Vagina (tissue), 2 donors: ENCODE measurements at regions not wholly inside any gene's neighbourhood (a gene's known extent, or its start where the extent isn't known, plus 50 kb on each side); places are given as distances from the start of the nearest gene placed in this dataset.
A peak's percentile ranks its signal among the peaks of the same experiment; 100 is the strongest.

Experiments used
- DNase-seq, 2 donors: peaks; one replicate each; pipeline ENCODE4 v3.0.0-alpha.2; 2017; ENCODE audit errors: extremely low spot score in 2 of 2
- H3K27ac ChIP-seq: fragments of 200-600 bp; sonication (generic); one replicate; pipeline ENCODE4 v1.5.1; 2019
- H3K27me3 ChIP-seq: fragments of 200-600 bp; sonication (generic); one replicate; pipeline ENCODE4 v1.5.1; 2019
- H3K36me3 ChIP-seq, 2 donors: fragments of 200-600 bp; sonication (generic); one replicate each; pipeline ENCODE4 v1.5.1; 2017 to 2019
- H3K4me1 ChIP-seq: fragments of 200-600 bp; sonication (generic); one replicate; pipeline ENCODE4 v1.5.1; 2019
- H3K4me3 ChIP-seq, 2 donors: fragments of 200-600 bp; sonication (generic); 1 replicate in 1 of 2; 2 replicates in 1 of 2; pipeline ENCODE4 v1.5.1; 2016 to 2019
- H3K9me3 ChIP-seq: fragments of 200-600 bp; sonication (generic); one replicate; pipeline ENCODE4 v1.5.1; 2019
- POLR2A ChIP-seq, 2 donors: fragments of 450-650 bp; IDR thresholded peaks; one replicate each; pipeline ENCODE4 v1.6.1; 2017; ENCODE audit warnings: antibody characterized with exemption in 2 of 2, mild to moderate bottlenecking in 2 of 2, moderate library complexity in 2 of 2
- POLR2AphosphoS5 ChIP-seq, 2 donors: sonication (generic); formaldehyde crosslinking; IDR thresholded peaks; one replicate each; pipeline ENCODE4 v1.9.0; 2017; ENCODE audit warnings: antibody characterized with exemption in 2 of 2, mild to moderate bottlenecking in 2 of 2, low read depth in 1 of 2; ENCODE audit not compliant: insufficient read depth in 1 of 2
- intact Hi-C: fragments of 100-400 bp; cut with DNase I; formaldehyde crosslinking; loops from one replicate; pipeline ENCODE4 v1.15.1; 2023
- TF ChIP-seq, protein P1 (sequence below), 3 experiments: fragments of 450-650 bp in 2 of 3; fragments of 200-600 bp in 1 of 3; sonication (generic) in 1 of 3; IDR thresholded peaks; one replicate each; pipeline ENCODE4 v1.5.1; 2017 to 2019; ENCODE audit warnings: antibody characterized with exemption in 3 of 3, mild to moderate bottlenecking in 2 of 3, moderate library complexity in 2 of 3

DNA sequence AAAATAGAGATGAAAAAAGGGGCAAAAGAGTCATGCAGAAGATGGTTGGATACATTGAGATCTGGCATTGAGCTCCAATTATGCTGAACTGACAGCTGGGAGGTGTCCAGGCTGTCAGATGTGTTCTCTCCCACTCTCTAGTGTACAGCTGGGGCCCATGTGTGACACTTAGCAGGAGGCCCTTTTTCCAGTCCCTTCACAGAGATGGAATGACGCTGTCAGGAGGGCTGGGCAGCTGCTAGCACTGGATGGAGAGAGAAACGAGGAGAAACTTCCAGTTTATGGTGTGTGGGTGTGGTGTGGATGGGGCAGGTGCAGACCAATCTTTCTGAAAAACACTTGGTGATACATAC, 437.7 kb upstream of the HS6ST1 start:
- no peak overlapping the region for H3K27ac ChIP-seq
- no peak overlapping the region for H3K4me3 ChIP-seq
- DNase-seq, result no peak
- no peaks in the 10 kb centered on the region for H3K4me1 ChIP-seq
- no peaks in the 10 kb centered on the region for H3K27me3 ChIP-seq
- no peaks in the 10 kb centered on the region for H3K36me3 ChIP-seq
- intact Hi-C loops, result no loop called here
- TF ChIP-seq, protein P1, sequence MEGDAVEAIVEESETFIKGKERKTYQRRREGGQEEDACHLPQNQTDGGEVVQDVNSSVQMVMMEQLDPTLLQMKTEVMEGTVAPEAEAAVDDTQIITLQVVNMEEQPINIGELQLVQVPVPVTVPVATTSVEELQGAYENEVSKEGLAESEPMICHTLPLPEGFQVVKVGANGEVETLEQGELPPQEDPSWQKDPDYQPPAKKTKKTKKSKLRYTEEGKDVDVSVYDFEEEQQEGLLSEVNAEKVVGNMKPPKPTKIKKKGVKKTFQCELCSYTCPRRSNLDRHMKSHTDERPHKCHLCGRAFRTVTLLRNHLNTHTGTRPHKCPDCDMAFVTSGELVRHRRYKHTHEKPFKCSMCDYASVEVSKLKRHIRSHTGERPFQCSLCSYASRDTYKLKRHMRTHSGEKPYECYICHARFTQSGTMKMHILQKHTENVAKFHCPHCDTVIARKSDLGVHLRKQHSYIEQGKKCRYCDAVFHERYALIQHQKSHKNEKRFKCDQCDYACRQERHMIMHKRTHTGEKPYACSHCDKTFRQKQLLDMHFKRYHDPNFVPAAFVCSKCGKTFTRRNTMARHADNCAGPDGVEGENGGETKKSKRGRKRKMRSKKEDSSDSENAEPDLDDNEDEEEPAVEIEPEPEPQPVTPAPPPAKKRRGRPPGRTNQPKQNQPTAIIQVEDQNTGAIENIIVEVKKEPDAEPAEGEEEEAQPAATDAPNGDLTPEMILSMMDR (IDR thresholded peaks at IDR 0.05), result no peak
- no peak for TF ChIP-seq POLR2AphosphoS5 (IDR thresholded peaks at IDR 0.05; ENCODE audit: insufficient read depth in 1 of 2, low read depth in 1 of 2)
- no peak for TF ChIP-seq POLR2A (IDR thresholded peaks at IDR 0.05)
- no peaks in the 10 kb centered on the region for H3K9me3 ChIP-seq

DNA sequence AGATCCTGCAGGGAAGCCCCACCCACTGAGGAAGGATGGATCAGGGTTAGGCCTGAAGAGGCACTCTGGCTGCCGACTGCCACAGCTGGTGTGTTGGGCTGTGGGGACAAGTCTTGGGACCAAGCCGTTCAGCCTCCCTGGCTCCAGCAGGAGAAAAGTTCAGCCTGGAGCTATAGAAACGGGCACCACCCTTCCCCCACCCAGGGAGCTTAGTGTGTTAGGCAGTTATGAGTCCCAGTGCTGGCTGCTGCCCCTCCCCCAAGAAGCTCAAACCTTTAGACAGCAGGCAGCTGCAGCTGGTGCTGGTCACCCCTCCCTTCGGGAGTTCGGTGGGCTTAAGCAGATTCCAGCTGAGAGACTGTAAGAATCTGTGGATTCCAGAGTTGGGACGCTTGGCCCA, 447.1 kb upstream of the HS6ST1 start:
- Histone ChIP-seq H3K36me3 (no peaks in the 10 kb centered on the region), H3K27me3 (no peaks in the 10 kb centered on the region), H3K9me3 (no peaks in the 10 kb centered on the region), H3K4me3 (no peak overlapping the region), H3K4me1 (no peaks in the 10 kb centered on the region), H3K27ac (no peak overlapping the region)
- TF ChIP-seq POLR2AphosphoS5 (IDR thresholded peaks at IDR 0.05; ENCODE audit: insufficient read depth in 1 of 2, low read depth in 1 of 2) (no peak), POLR2A (IDR thresholded peaks at IDR 0.05) (no peak)
- TF ChIP-seq, protein P1 (IDR thresholded peaks at IDR 0.05), result no peak
- DNase-seq, result peak in 1 of 2 donors; percentile 55
- intact Hi-C loops, result no loop called here

DNA sequence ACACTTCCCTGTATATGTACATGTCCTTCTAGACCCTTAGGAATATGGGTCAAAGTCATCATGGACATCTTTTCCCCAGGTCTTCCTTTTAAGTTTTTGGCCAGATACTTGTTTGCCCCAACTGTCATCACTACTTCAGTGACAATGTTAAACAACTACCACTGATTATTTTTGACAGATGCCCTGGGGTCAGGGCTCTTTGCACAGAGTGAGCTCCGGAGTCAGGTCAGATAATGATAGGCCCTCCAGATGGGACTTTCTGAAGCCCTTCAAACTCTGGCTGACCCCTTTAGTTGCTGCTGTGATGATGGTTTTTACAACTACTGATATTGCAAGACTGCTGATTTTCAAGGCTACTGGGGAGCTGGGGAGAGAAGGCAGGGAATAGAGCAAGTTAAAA, 449.4 kb upstream of the HS6ST1 start:
- Histone ChIP-seq H3K27ac (no peak overlapping the region), H3K4me3 (no peak overlapping the region), H3K36me3 (no peaks in the 10 kb centered on the region), H3K27me3 (no peaks in the 10 kb centered on the region), H3K9me3 (no peaks in the 10 kb centered on the region), H3K4me1 (no peaks in the 10 kb centered on the region)
- intact Hi-C loops, result no loop called here
- TF ChIP-seq, protein P1 (IDR thresholded peaks at IDR 0.05), result no peak
- TF ChIP-seq POLR2A (IDR thresholded peaks at IDR 0.05) (no peak), POLR2AphosphoS5 (IDR thresholded peaks at IDR 0.05; ENCODE audit: insufficient read depth in 1 of 2, low read depth in 1 of 2) (no peak)
- DNase-seq, result peak in 1 of 2 donors; percentile 22

DNA sequence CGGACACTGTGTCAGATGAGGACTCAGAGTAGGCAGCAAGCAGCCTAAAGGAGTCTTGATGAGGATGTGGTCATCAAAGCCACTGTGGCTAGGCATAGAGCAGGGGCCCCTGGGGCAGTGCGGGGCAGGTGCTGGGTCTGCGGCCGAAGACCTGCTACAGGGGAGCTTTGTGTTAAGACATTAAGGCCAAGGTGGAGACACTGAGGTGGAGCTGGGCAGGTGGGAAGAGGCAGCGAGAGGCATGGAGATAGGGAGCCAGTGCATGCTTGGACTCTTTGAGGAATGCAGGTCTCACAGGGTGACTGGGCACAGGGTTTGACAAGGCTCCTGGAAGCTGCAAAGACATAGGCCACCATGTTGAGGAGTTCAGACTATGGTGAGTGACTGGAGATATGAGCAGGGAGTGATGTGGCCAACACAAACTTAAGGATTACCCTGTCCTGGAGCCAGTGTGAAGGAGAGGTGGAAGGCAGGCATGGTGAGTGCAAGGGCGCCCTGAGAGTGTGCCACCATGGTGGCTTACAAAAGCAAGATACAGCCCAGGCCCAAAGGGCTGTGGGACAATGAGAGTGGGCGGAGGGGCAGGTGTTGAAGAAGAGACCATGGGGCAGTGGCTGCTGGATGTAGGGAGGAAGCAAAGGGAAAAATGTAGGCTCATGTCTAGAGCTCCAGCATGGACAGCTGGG, 450.9 kb upstream of the HS6ST1 start:
- DNase-seq, result peak; percentile 72 to 82
- H3K4me3 ChIP-seq, result no peak overlapping the region
- intact Hi-C loops, result no loop called here
- no peak overlapping the region for H3K27ac ChIP-seq
- no peaks in the 10 kb centered on the region for H3K9me3 ChIP-seq
- no peak for TF ChIP-seq POLR2A (IDR thresholded peaks at IDR 0.05)
- TF ChIP-seq, protein P1 (IDR thresholded peaks at IDR 0.05), result no peak
- no peak for TF ChIP-seq POLR2AphosphoS5 (IDR thresholded peaks at IDR 0.05; ENCODE audit: insufficient read depth in 1 of 2, low read depth in 1 of 2)
- no peaks in the 10 kb centered on the region for H3K4me1 ChIP-seq
- H3K27me3 ChIP-seq, result no peaks in the 10 kb centered on the region
- H3K36me3 ChIP-seq, result no peaks in the 10 kb centered on the region
